Right lobe of liver (tissue), 6 donors: ENCODE measurements at regions not wholly inside any gene's neighbourhood (a gene's known extent, or its start where the extent isn't known, plus 50 kb on each side); places are given as distances from the start of the nearest gene placed in this dataset.

ENCODE experiments used
- ATAC-seq, 4 donors: fragments of 200-7000 bp; cut with Tn5 transposase; one replicate each; pipeline ENCODE4 v1.9.1; 2020; ENCODE audit warnings: mild to moderate bottlenecking in 4 of 4, moderate library complexity in 4 of 4
- DNase-seq, 3 donors: peaks; one replicate each; pipeline ENCODE4 v3.0.0-alpha.2; 2020
- H3K27ac ChIP-seq, 3 donors: fragments of 200-600 bp; one replicate each; pipeline ENCODE4 v1.8.0; 2022
- H3K27me3 ChIP-seq, 2 donors: fragments of 200-600 bp; one replicate each; pipeline ENCODE4 v1.8.0; 2022
- H3K36me3 ChIP-seq, 4 donors: fragments of 200-600 bp; sonication (generic) in 1 of 4; one replicate each; pipeline versions ENCODE4 v1.5.1 to v1.8.0; 2017 to 2022; ENCODE audit warnings: control low read depth in 1 of 4
- H3K4me1 ChIP-seq, 4 donors: fragments of 200-600 bp; sonication (generic) in 1 of 4; one replicate each; pipeline versions ENCODE4 v1.5.1 to v1.8.0; 2017 to 2022; ENCODE audit warnings: control low read depth in 1 of 4
- H3K4me3 ChIP-seq, 3 donors: fragments of 200-600 bp; one replicate each; pipeline ENCODE4 v1.8.0; 2022
- H3K9me3 ChIP-seq, 4 donors: fragments of 200-600 bp; sonication (generic) in 1 of 4; one replicate each; pipeline versions ENCODE4 v1.5.1 to v1.8.0; 2017 to 2022; ENCODE audit warnings: control low read depth in 1 of 4
- CTCF ChIP-seq, 4 donors: fragments of 200-600 bp in 3 of 4; fragments of 450-650 bp in 1 of 4; IDR thresholded peaks; one replicate each; pipeline versions ENCODE4 v1.5.1 to v1.8.0; 2016 to 2022; ENCODE audit warnings: antibody characterized with exemption in 4 of 4, mild to moderate bottlenecking in 2 of 4
- POLR2A ChIP-seq: fragments of 450-650 bp; IDR thresholded peaks from one replicate; pipeline ENCODE4 v1.6.1; 2017; ENCODE audit warnings: antibody characterized with exemption, mild to moderate bottlenecking
- WGBS: methylation state at CpG from one replicate; pipeline ENCODE4 v1.1.6; 2018; ENCODE audit warnings: low coverage, low lambda C conversion rate; ENCODE audit not compliant: insufficient coverage; ENCODE audit errors: missing lambda C conversion rate; 5-methylcytosine and 5-hydroxymethylcytosine counted together
- intact Hi-C, 2 donors: fragments of 100-400 bp; cut with DNase I; formaldehyde crosslinking; loops; one replicate each; pipeline versions ENCODE4 v1.11.2 to v1.14.1; 2022
- donor health status: DM: no; HTN: yes; CAD: no.
- donor health status: DM: no; HTN: no; CAD: no.
- donor health status: DM: no; HTN: no; CAD: no.
- donor health status: DM: no; HTN: yes; CAD: no.
- donor health status: DM: no; HTN: yes; CAD: no.

- H3K4me1 ChIP-seq, result no peaks in the 10 kb centered on the region
- H3K9me3 ChIP-seq, result no peaks in the 10 kb centered on the region
- no peak overlapping the region for H3K4me3 ChIP-seq
- intact Hi-C loops, result no loop called here
- TF ChIP-seq CTCF (IDR thresholded peaks at IDR 0.05) (no peak), POLR2A (no peak)
- DNase-seq, result no peak
- H3K36me3 ChIP-seq, result no peaks in the 10 kb centered on the region
- H3K27ac ChIP-seq, result no peak overlapping the region
- H3K27me3 ChIP-seq, result no peaks in the 10 kb centered on the region
- 27% methylated on average over 7 of the region's 7 CpGs for WGBS
- no peak for ATAC-seq
Measured at GRCh38 chr16:17657045-17657444, 186.3 kb upstream of the XYLT1 start.

DNA sequence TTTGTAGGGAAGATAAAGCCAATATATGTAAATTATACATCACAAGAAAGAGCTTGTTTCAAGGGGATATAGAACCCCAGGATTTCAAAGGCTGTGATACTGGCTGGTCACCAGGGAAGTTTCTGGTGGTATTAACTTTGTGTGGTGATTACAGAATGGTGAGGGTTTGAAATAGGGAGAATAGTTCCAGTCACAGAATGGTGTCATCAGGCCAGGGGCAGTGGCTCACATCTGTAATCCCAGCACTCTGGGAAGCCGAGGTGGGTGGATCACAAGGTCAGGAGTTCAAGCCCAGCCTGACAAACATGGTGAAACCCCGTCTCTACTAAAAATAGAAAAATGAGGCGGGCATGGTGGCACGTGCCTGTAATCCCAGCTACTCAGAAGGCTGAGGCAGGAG is 183.8 kb upstream of the XYLT1 start:
- Histone ChIP-seq H3K4me1 (no peaks in the 10 kb centered on the region), H3K27ac (no peak overlapping the region), H3K4me3 (no peak overlapping the region), H3K27me3 (no peaks in the 10 kb centered on the region), H3K36me3 (no peaks in the 10 kb centered on the region), H3K9me3 (no peaks in the 10 kb centered on the region)
- TF ChIP-seq POLR2A, result no peak
- TF ChIP-seq CTCF (IDR thresholded peaks at IDR 0.05), result no peak
- WGBS, result 27% methylated on average over 3 of the region's 4 CpGs
- intact Hi-C loops, result no loop called here
- DNase-seq (no peak), ATAC-seq (no peak)

GRCh38 chr16:17654142-17654541 is 183.4 kb upstream of the XYLT1 start:
- DNase-seq, result no peak
- Histone ChIP-seq H3K27me3 (no peaks in the 10 kb centered on the region), H3K4me1 (no peaks in the 10 kb centered on the region), H3K9me3 (no peaks in the 10 kb centered on the region), H3K36me3 (no peaks in the 10 kb centered on the region), H3K27ac (no peak overlapping the region), H3K4me3 (no peak overlapping the region)
- ATAC-seq, result no peak
- intact Hi-C loops, result no loop called here
- 42% methylated on average over 4 of the region's 4 CpGs for WGBS
- TF ChIP-seq POLR2A, result no peak
- TF ChIP-seq CTCF (IDR thresholded peaks at IDR 0.05), result no peak

DNA sequence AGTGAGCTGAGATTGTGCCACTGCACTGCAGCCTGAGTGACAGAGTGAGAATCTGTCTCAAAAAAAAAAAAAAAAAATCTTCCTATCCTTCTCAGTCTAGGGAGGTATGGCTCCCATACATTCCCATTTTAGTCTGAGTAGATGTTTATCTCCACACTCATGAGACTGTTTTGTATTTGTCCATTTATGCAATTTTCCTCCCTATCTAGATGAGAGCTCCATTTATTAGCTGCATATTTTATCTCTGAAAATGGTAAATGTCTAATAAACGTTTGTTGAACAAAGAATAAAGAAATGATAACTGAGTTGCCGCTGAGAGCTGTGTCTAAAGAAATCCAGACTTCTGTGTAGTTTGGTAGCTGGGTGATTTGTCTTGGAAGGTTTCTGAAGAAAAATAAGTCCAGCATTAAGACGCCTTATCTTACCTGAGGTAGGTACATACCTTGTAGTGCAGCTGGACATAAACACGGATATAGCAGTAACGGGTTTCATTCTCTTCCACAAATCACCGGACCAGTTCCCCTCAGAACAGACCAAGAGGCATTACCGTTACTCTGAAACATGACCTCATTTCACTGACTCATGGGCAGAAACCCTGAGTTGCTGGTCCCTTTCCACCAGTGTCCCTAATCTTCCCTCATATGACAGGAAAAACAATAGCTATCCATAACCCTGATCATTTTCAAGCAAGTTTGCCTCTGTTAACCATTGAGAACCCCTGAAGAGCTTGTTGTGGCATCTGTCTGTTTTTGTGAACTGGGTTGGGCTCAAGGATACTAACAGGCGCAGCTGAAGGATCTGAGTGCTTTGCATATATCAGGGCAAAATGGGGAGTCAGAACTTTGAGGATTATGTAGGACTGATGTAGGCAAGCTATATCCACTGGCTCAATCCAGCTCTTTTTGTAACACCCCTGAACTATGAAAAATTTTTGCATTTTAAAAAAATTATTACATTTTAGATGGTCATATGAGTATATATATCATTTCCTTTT is 177.4 kb upstream of the XYLT1 start:
- H3K4me1 ChIP-seq, result no peaks in the 10 kb centered on the region
- no peaks in the 10 kb centered on the region for H3K36me3 ChIP-seq
- TF ChIP-seq CTCF (IDR thresholded peaks at IDR 0.05), result no peak
- no peak for TF ChIP-seq POLR2A
- no peaks in the 10 kb centered on the region for H3K9me3 ChIP-seq
- 68% methylated on average over 8 of the region's 8 CpGs for WGBS
- no peak overlapping the region for H3K27ac ChIP-seq
- no peak for ATAC-seq
- H3K4me3 ChIP-seq, result no peak overlapping the region
- no peak for DNase-seq
- intact Hi-C loops, result no loop called here
- H3K27me3 ChIP-seq, result no peaks in the 10 kb centered on the region
